HEK293T (cell line): ENCODE measurements at regions not wholly inside any gene's neighbourhood (a gene's known extent, or its start where the extent isn't known, plus 50 kb on each side); places are given as distances from the start of the nearest gene placed in this dataset.

ENCODE experiments used
- ARNT ChIP-seq: fragments of 450-650 bp; IDR thresholded peaks from 2 replicates; pipeline ENCODE4 v1.6.1; 2017; ENCODE audit warnings: mild to moderate bottlenecking
- BHLHE40 ChIP-seq: fragments of 450-650 bp; IDR thresholded peaks from 2 replicates; pipeline ENCODE4 v1.6.1; 2016; ENCODE audit warnings: mild to moderate bottlenecking, moderate library complexity, borderline replicate concordance
- FOXA1 ChIP-seq: fragments of 450-650 bp; IDR thresholded peaks from 2 replicates; pipeline ENCODE4 v1.6.1; 2016; ENCODE audit warnings: mild to moderate bottlenecking
- FOXM1 ChIP-seq: fragments of 450-650 bp; IDR thresholded peaks from 2 replicates; pipeline ENCODE4 v1.6.1; 2017; ENCODE audit warnings: mild to moderate bottlenecking, borderline replicate concordance
- NFRKB ChIP-seq: fragments of 450-650 bp; IDR thresholded peaks from 2 replicates; pipeline ENCODE4 v1.6.1; 2016; ENCODE audit warnings: mild to moderate bottlenecking, moderate library complexity
- ZNF384 ChIP-seq: fragments of 450-650 bp; IDR thresholded peaks from 2 replicates; pipeline ENCODE4 v1.6.1; 2016

GRCh38 chr17:70603226-70603625 is 433.9 kb downstream of the KCNJ2 start:
- TF ChIP-seq ZNF384, result no peak
- TF ChIP-seq NFRKB, result no peak
- no peak for TF ChIP-seq FOXM1
- TF ChIP-seq ARNT, result no peak
- no peak for TF ChIP-seq FOXA1
- no peak for TF ChIP-seq BHLHE40
